ENCODE measurements at regions not wholly inside any gene's neighbourhood (a gene's known extent, or its start where the extent isn't known, plus 50 kb on each side); places are given as distances from the start of the nearest gene placed in this dataset.
A peak's percentile ranks its signal among the peaks of the same experiment; 100 is the strongest.

- TF ChIP-seq, protein P1, sequence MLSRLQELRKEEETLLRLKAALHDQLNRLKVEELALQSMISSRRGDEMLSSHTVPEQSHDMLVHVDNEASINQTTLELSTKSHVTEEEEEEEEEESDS (CRISPR knock-in tag; IDR thresholded peaks at IDR 0.05; ENCODE audit: borderline replicate concordance) = no peak
- TF ChIP-seq HNF4A (CRISPR knock-in tag; IDR thresholded peaks at IDR 0.05) (peak; percentile 99), ZNF234 (CRISPR knock-in tag; conservative IDR thresholded peaks at IDR 0.05) (no peak), FOXO1 (CRISPR knock-in tag; IDR thresholded peaks at IDR 0.05) (peak; percentile 60), LRRFIP1 (CRISPR knock-in tag; conservative IDR thresholded peaks at IDR 0.05) (no peak), PAXIP1 (CRISPR knock-in tag; conservative IDR thresholded peaks at IDR 0.05) (peak; percentile 90), DPF2 (CRISPR knock-in tag; IDR thresholded peaks at IDR 0.05; ENCODE audit: borderline replicate concordance, low read depth) (peak; percentile 79), ATF4 (CRISPR knock-in tag; IDR thresholded peaks at IDR 0.05) (0 out of 4 replicates have a peak, but pooled peaks of 1 of the 2 experiments have one; percentile 22), ZNF124 (CRISPR knock-in tag; IDR thresholded peaks at IDR 0.05) (peak; percentile 72; the same call in 1 of the 2 replicates), NR2F2 (IDR thresholded peaks at IDR 0.05; ENCODE audit: borderline replicate concordance, low read depth) (peak; percentile 82), NR2C2 (CRISPR knock-in tag; IDR thresholded peaks at IDR 0.05; ENCODE audit: borderline replicate concordance) (peak; percentile 35; the same call in 1 of the 2 replicates), TEF (CRISPR knock-in tag; IDR thresholded peaks at IDR 0.05) (no peak), PPARG (CRISPR knock-in tag; conservative IDR thresholded peaks at IDR 0.05) (peak; percentile 43; the same call in 1 of the 2 replicates), PATZ1 (CRISPR knock-in tag; IDR thresholded peaks at IDR 0.05) (peak; percentile 40; the same call in 1 of the 2 replicates), FOXK1 (CRISPR knock-in tag; IDR thresholded peaks at IDR 0.05; ENCODE audit: borderline replicate concordance, low read depth) (peak; percentile 61; the same call in 1 of the 2 replicates)
- TF ChIP-seq, protein P2, sequence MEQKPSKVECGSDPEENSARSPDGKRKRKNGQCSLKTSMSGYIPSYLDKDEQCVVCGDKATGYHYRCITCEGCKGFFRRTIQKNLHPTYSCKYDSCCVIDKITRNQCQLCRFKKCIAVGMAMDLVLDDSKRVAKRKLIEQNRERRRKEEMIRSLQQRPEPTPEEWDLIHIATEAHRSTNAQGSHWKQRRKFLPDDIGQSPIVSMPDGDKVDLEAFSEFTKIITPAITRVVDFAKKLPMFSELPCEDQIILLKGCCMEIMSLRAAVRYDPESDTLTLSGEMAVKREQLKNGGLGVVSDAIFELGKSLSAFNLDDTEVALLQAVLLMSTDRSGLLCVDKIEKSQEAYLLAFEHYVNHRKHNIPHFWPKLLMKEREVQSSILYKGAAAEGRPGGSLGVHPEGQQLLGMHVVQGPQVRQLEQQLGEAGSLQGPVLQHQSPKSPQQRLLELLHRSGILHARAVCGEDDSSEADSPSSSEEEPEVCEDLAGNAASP (CRISPR knock-in tag; IDR thresholded peaks at IDR 0.05; ENCODE audit: borderline replicate concordance) = peak; percentile 69; the same call in 1 of the 2 replicates
Observed at GRCh38 chr12:47346251-47347019, 266.7 kb upstream of the AMIGO2 start (continued).

Data from HepG2 (cell line).